ENCODE measurements at regions not wholly inside any gene's neighbourhood (a gene's known extent, or its start where the extent isn't known, plus 50 kb on each side); places are given as distances from the start of the nearest gene placed in this dataset.

- no peaks in the 10 kb centered on the region for H3K27me3 ChIP-seq (ENCODE audit: control insufficient read depth, insufficient read depth, low read length, poor library complexity, severe bottlenecking)
- no peak overlapping the region for H3K27ac ChIP-seq (ENCODE audit: insufficient read depth, low read depth, low read length, poor library complexity, severe bottlenecking)
- no peaks in the 10 kb centered on the region for H3K36me3 ChIP-seq (ENCODE audit: control insufficient read depth, insufficient read depth, low read length)
- H3K4me1 ChIP-seq (ENCODE audit: control insufficient read depth, insufficient read depth, low read length): no peaks in the 10 kb centered on the region
- 74 to 79% methylated on average over 2 of the region's 2 CpGs for WGBS, 2 experiments
- no peak overlapping the region for H3K4me3 ChIP-seq (ENCODE audit: insufficient read depth, low read depth, low read length)
- H3K9me3 ChIP-seq (ENCODE audit: control insufficient read depth, low read length): no peaks in the 10 kb centered on the region
Measured at GRCh38 chr18:51514128-51514527, 316.6 kb upstream of the MEX3C start.

GRCh38 chr18:51516478-51517038 is 319.1 kb upstream of the MEX3C start:
- no peaks in the 10 kb centered on the region for H3K36me3 ChIP-seq (ENCODE audit: control insufficient read depth, insufficient read depth, low read length)
- H3K4me3 ChIP-seq (ENCODE audit: insufficient read depth, low read depth, low read length): no peak overlapping the region
- no peaks in the 10 kb centered on the region for H3K4me1 ChIP-seq (ENCODE audit: control insufficient read depth, insufficient read depth, low read length)
- H3K9me3 ChIP-seq (ENCODE audit: control insufficient read depth, low read length): no peaks in the 10 kb centered on the region
- no peak overlapping the region for H3K27ac ChIP-seq (ENCODE audit: insufficient read depth, low read depth, low read length, poor library complexity, severe bottlenecking)
- H3K27me3 ChIP-seq (ENCODE audit: control insufficient read depth, insufficient read depth, low read length, poor library complexity, severe bottlenecking): no peaks in the 10 kb centered on the region
- 94% methylated on average over 5 of the region's 5 CpGs for WGBS, 2 experiments

GRCh38 chr18:51519571-51519970 is 322.1 kb upstream of the MEX3C start:
- Histone ChIP-seq H3K9me3 (ENCODE audit: control insufficient read depth, low read length) (no peaks in the 10 kb centered on the region), H3K27ac (ENCODE audit: insufficient read depth, low read depth, low read length, poor library complexity, severe bottlenecking) (no peak overlapping the region), H3K36me3 (ENCODE audit: control insufficient read depth, insufficient read depth, low read length) (no peaks in the 10 kb centered on the region), H3K27me3 (ENCODE audit: control insufficient read depth, insufficient read depth, low read length, poor library complexity, severe bottlenecking) (no peaks in the 10 kb centered on the region), H3K4me3 (ENCODE audit: insufficient read depth, low read depth, low read length) (no peak overlapping the region), H3K4me1 (ENCODE audit: control insufficient read depth, insufficient read depth, low read length) (no peaks in the 10 kb centered on the region)
- WGBS, 2 experiments: 85 to 95% methylated on average over 1 of the region's 1 CpG

- H3K4me1 ChIP-seq (ENCODE audit: control insufficient read depth, insufficient read depth, low read length): no peaks in the 10 kb centered on the region
- no peak overlapping the region for H3K4me3 ChIP-seq (ENCODE audit: insufficient read depth, low read depth, low read length)
- WGBS, 2 experiments: 100% methylated on average over 1 of the region's 1 CpG
- H3K9me3 ChIP-seq (ENCODE audit: control insufficient read depth, low read length): no peaks in the 10 kb centered on the region
- H3K27ac ChIP-seq (ENCODE audit: insufficient read depth, low read depth, low read length, poor library complexity, severe bottlenecking): no peak overlapping the region
- no peaks in the 10 kb centered on the region for H3K36me3 ChIP-seq (ENCODE audit: control insufficient read depth, insufficient read depth, low read length)
- H3K27me3 ChIP-seq (ENCODE audit: control insufficient read depth, insufficient read depth, low read length, poor library complexity, severe bottlenecking): no peaks in the 10 kb centered on the region
Measured at GRCh38 chr18:51520676-51521180, 323.2 kb upstream of the MEX3C start.

- no peaks in the 10 kb centered on the region for H3K27me3 ChIP-seq (ENCODE audit: control insufficient read depth, insufficient read depth, low read length, poor library complexity, severe bottlenecking)
- H3K4me3 ChIP-seq (ENCODE audit: insufficient read depth, low read depth, low read length): no peak overlapping the region
- no peaks in the 10 kb centered on the region for H3K36me3 ChIP-seq (ENCODE audit: control insufficient read depth, insufficient read depth, low read length)
- 68% methylated on average over 7 of the region's 7 CpGs for WGBS, 2 experiments
- H3K27ac ChIP-seq (ENCODE audit: insufficient read depth, low read depth, low read length, poor library complexity, severe bottlenecking): no peak overlapping the region
- no peaks in the 10 kb centered on the region for H3K4me1 ChIP-seq (ENCODE audit: control insufficient read depth, insufficient read depth, low read length)
- H3K9me3 ChIP-seq (ENCODE audit: control insufficient read depth, low read length): no peaks in the 10 kb centered on the region
Measured at GRCh38 chr18:51522338-51522737, 324.9 kb upstream of the MEX3C start.

GRCh38 chr18:51522821-51523220 is 325.3 kb upstream of the MEX3C start:
- Histone ChIP-seq H3K27me3 (ENCODE audit: control insufficient read depth, insufficient read depth, low read length, poor library complexity, severe bottlenecking) (no peaks in the 10 kb centered on the region), H3K9me3 (ENCODE audit: control insufficient read depth, low read length) (no peaks in the 10 kb centered on the region), H3K27ac (ENCODE audit: insufficient read depth, low read depth, low read length, poor library complexity, severe bottlenecking) (no peak overlapping the region), H3K36me3 (ENCODE audit: control insufficient read depth, insufficient read depth, low read length) (no peaks in the 10 kb centered on the region), H3K4me1 (ENCODE audit: control insufficient read depth, insufficient read depth, low read length) (no peaks in the 10 kb centered on the region), H3K4me3 (ENCODE audit: insufficient read depth, low read depth, low read length) (no peak overlapping the region)
- WGBS, 2 experiments: 78 to 88% methylated on average over 3 of the region's 3 CpGs

GRCh38 chr18:51523671-51524070 is 326.2 kb upstream of the MEX3C start:
- H3K4me1 ChIP-seq (ENCODE audit: control insufficient read depth, insufficient read depth, low read length): no peaks in the 10 kb centered on the region
- WGBS, 2 experiments: 86 to 92% methylated on average over 3 of the region's 3 CpGs
- no peak overlapping the region for H3K27ac ChIP-seq (ENCODE audit: insufficient read depth, low read depth, low read length, poor library complexity, severe bottlenecking)
- no peaks in the 10 kb centered on the region for H3K36me3 ChIP-seq (ENCODE audit: control insufficient read depth, insufficient read depth, low read length)
- no peaks in the 10 kb centered on the region for H3K9me3 ChIP-seq (ENCODE audit: control insufficient read depth, low read length)
- no peak overlapping the region for H3K4me3 ChIP-seq (ENCODE audit: insufficient read depth, low read depth, low read length)
- H3K27me3 ChIP-seq (ENCODE audit: control insufficient read depth, insufficient read depth, low read length, poor library complexity, severe bottlenecking): no peaks in the 10 kb centered on the region

- Histone ChIP-seq H3K36me3 (ENCODE audit: control insufficient read depth, insufficient read depth, low read length) (no peaks in the 10 kb centered on the region), H3K27ac (ENCODE audit: insufficient read depth, low read depth, low read length, poor library complexity, severe bottlenecking) (no peak overlapping the region), H3K4me1 (ENCODE audit: control insufficient read depth, insufficient read depth, low read length) (no peaks in the 10 kb centered on the region), H3K9me3 (ENCODE audit: control insufficient read depth, low read length) (no peaks in the 10 kb centered on the region), H3K27me3 (ENCODE audit: control insufficient read depth, insufficient read depth, low read length, poor library complexity, severe bottlenecking) (no peaks in the 10 kb centered on the region), H3K4me3 (ENCODE audit: insufficient read depth, low read depth, low read length) (no peak overlapping the region)
- 87 to 93% methylated on average over 3 to 4 of the region's 4 CpGs for WGBS, 2 experiments
Measured at GRCh38 chr18:51525453-51526225, 328.2 kb upstream of the MEX3C start.

- H3K4me3 ChIP-seq (ENCODE audit: insufficient read depth, low read depth, low read length): no peak overlapping the region
- no peaks in the 10 kb centered on the region for H3K4me1 ChIP-seq (ENCODE audit: control insufficient read depth, insufficient read depth, low read length)
- no peak overlapping the region for H3K27ac ChIP-seq (ENCODE audit: insufficient read depth, low read depth, low read length, poor library complexity, severe bottlenecking)
- H3K9me3 ChIP-seq (ENCODE audit: control insufficient read depth, low read length): no peaks in the 10 kb centered on the region
- H3K36me3 ChIP-seq (ENCODE audit: control insufficient read depth, insufficient read depth, low read length): no peaks in the 10 kb centered on the region
- H3K27me3 ChIP-seq (ENCODE audit: control insufficient read depth, insufficient read depth, low read length, poor library complexity, severe bottlenecking): no peaks in the 10 kb centered on the region
- 100% methylated on average over 1 of the region's 1 CpG; no CpG with 5 or more reads in 1 of the 2 experiments for WGBS, 2 experiments
Measured at GRCh38 chr18:51527826-51528225, 330.3 kb upstream of the MEX3C start.

- no peaks in the 10 kb centered on the region for H3K36me3 ChIP-seq (ENCODE audit: control insufficient read depth, insufficient read depth, low read length)
- H3K27ac ChIP-seq (ENCODE audit: insufficient read depth, low read depth, low read length, poor library complexity, severe bottlenecking): no peak overlapping the region
- no peaks in the 10 kb centered on the region for H3K4me1 ChIP-seq (ENCODE audit: control insufficient read depth, insufficient read depth, low read length)
- H3K9me3 ChIP-seq (ENCODE audit: control insufficient read depth, low read length): no peaks in the 10 kb centered on the region
- no peaks in the 10 kb centered on the region for H3K27me3 ChIP-seq (ENCODE audit: control insufficient read depth, insufficient read depth, low read length, poor library complexity, severe bottlenecking)
- no peak overlapping the region for H3K4me3 ChIP-seq (ENCODE audit: insufficient read depth, low read depth, low read length)
- WGBS, 2 experiments: 93 to 96% methylated on average over 5 of the region's 5 CpGs
Measured at GRCh38 chr18:51531501-51531900, 334.0 kb upstream of the MEX3C start.

Data from ectodermal cell (in vitro differentiated cells).